PFSK-1 (cell line): ENCODE measurements at regions not wholly inside any gene's neighbourhood (a gene's known extent, or its start where the extent isn't known, plus 50 kb on each side); places are given as distances from the start of the nearest gene placed in this dataset.

Experiments used
- FOXP2 ChIP-seq: optimal IDR thresholded peaks from 2 replicates; pipeline ENCODE3; 2011; ENCODE audit warnings: borderline replicate concordance, control low read depth, inconsistent platforms; ENCODE audit not compliant: insufficient read depth; ENCODE audit errors: extremely low read length, extremely low read depth
- POLR2AphosphoS5 ChIP-seq: IDR thresholded peaks from 2 replicates; pipeline ENCODE4 v1.6.1; 2012; ENCODE audit warnings: low read depth, mild to moderate bottlenecking, control low read depth, low read length, moderate library complexity
- REST ChIP-seq, 2 experiments: IDR thresholded peaks; 2 replicates each; pipeline versions ENCODE4 v1.6.1 to v1.8.0; 2011 to 2012; ENCODE audit warnings: low read depth in 2 of 2, low read length in 2 of 2, control low read depth in 1 of 2, inconsistent platforms in 1 of 2, mild to moderate bottlenecking in 1 of 2, moderate library complexity in 1 of 2; ENCODE audit not compliant: insufficient read depth in 1 of 2
- SIN3A ChIP-seq: IDR thresholded peaks from 2 replicates; pipeline ENCODE4 v1.6.1; 2012; ENCODE audit warnings: mild to moderate bottlenecking, low read length, moderate library complexity, borderline replicate concordance; ENCODE audit not compliant: insufficient read depth
- TAF1 ChIP-seq: IDR thresholded peaks from 2 replicates; pipeline ENCODE4 v1.6.1; 2012; ENCODE audit warnings: low read length, control low read depth, borderline replicate concordance; ENCODE audit not compliant: insufficient read depth

- TF ChIP-seq FOXP2 (no peak), POLR2AphosphoS5 (no peak), SIN3A (no peak), TAF1 (no peak), REST (IDR thresholded peaks at IDR 0.05; ENCODE audit: insufficient read depth in 1 of 2, low read depth in 2 of 2, low read length in 2 of 2) (no peak)
Observed at GRCh38 chr13:50664951-50665350, 178.5 kb downstream of the DLEU7 start.

GRCh38 chr13:50668049-50668448 lies 175.4 kb downstream of the DLEU7 start:
- TF ChIP-seq REST (IDR thresholded peaks at IDR 0.05; ENCODE audit: insufficient read depth in 1 of 2, low read depth in 2 of 2, low read length in 2 of 2): no peak
- TF ChIP-seq TAF1: no peak
- TF ChIP-seq SIN3A: no peak

GRCh38 chr13:50668691-50669271 lies 174.7 kb downstream of the DLEU7 start:
- TF ChIP-seq REST (IDR thresholded peaks at IDR 0.05; ENCODE audit: insufficient read depth in 1 of 2, low read depth in 2 of 2, low read length in 2 of 2) (no peak), SIN3A (no peak), FOXP2 (no peak), POLR2AphosphoS5 (no peak), TAF1 (no peak)

GRCh38 chr13:50670272-50670671 lies 173.2 kb downstream of the DLEU7 start:
- TF ChIP-seq TAF1 (no peak), REST (IDR thresholded peaks at IDR 0.05; ENCODE audit: insufficient read depth in 1 of 2, low read depth in 2 of 2, low read length in 2 of 2) (no peak), POLR2AphosphoS5 (no peak), FOXP2 (no peak), SIN3A (no peak)

- TF ChIP-seq REST (IDR thresholded peaks at IDR 0.05; ENCODE audit: insufficient read depth in 1 of 2, low read depth in 2 of 2, low read length in 2 of 2) (no peak), FOXP2 (no peak), SIN3A (no peak), TAF1 (no peak), POLR2AphosphoS5 (no peak)
Observed at GRCh38 chr13:50670847-50671496, 172.5 kb downstream of the DLEU7 start.
